K562 (cell line): ENCODE measurements at regions not wholly inside any gene's neighbourhood (a gene's known extent, or its start where the extent isn't known, plus 50 kb on each side); places are given as distances from the start of the nearest gene placed in this dataset.

Source experiments
- ATAC-seq: fragments of 200-7000 bp; cut with Tn5 transposase; 3 replicates; pipeline ENCODE4 v1.9.1; 2020; ENCODE audit warnings: moderate library complexity
- BruUV-seq: library from RNA; stranded (reverse); fragments of 400-500 nt; replicated peaks from 2 replicates; lab custom pipeline; 2021; lab: Mats Ljungman, UMichigan
- CTCF ChIA-PET: fragments of 300-600 bp; formaldehyde crosslinking; extraction: SDS; loops from one replicate; lab custom pipeline; 2021; ENCODE audit warnings: low intra/inter-chr PET ratio; lab: Yijun Ruan, JAX
- POLR2A ChIA-PET: fragments of 300-600, 350-650 bp; sonication (Branson Sonifier 250); formaldehyde crosslinking; extraction: SDS; loops from one replicate; lab custom pipeline; 2021; ENCODE audit warnings: antibody characterized with exemption, inconsistent platforms; lab: Yijun Ruan, JAX
- DNase-seq, 4 experiments: peaks; one replicate each; pipeline versions ENCODE4 v3.0.0 to v3.0.0-alpha.2; 2011 to 2018; ENCODE audit warnings: low spot score in 3 of 4, mixed read lengths in 3 of 4; ENCODE audit errors: extremely low read depth in 1 of 4
- FAIRE-seq: peaks from 2 replicates; lab custom pipeline; 2011; peaks lifted over from hg19 to GRCh38; lab: Jason Lieb, UNC
- H2AFZ ChIP-seq: 2 replicates; pipeline ENCODE4 v1.6.0; 2011; ENCODE audit warnings: low read depth, low read length, control low read depth, inconsistent platforms
- H3K27ac ChIP-seq: fragments of 200-600 bp; 3 replicates; pipeline ENCODE4 v1.8.0; 2011; ENCODE audit warnings: low read depth, mild to moderate bottlenecking, control low read depth, inconsistent platforms, low read length, moderate library complexity, mixed read lengths; ENCODE audit errors: extremely low read depth
- H3K27me3 ChIP-seq, 2 experiments: fragments of 300-600 bp in 1 of 2; 2 replicates in 1 of 2; 3 replicates in 1 of 2; pipeline versions ENCODE4 v1.6.0 to v1.8.0; 2011; ENCODE audit warnings: inconsistent platforms in 2 of 2, low read length in 2 of 2, mild to moderate bottlenecking in 1 of 2, mixed read lengths in 1 of 2, moderate library complexity in 1 of 2; ENCODE audit not compliant: control insufficient read depth in 2 of 2, insufficient read depth in 2 of 2
- H3K36me3 ChIP-seq: fragments of 300-600 bp; 3 replicates; pipeline ENCODE4 v1.8.0; 2011; ENCODE audit warnings: mild to moderate bottlenecking, low read length, inconsistent platforms; ENCODE audit not compliant: control insufficient read depth, insufficient read depth
- H3K4me1 ChIP-seq, 2 experiments: fragments of 200-600 bp in 1 of 2; replicated peaks in 1 of 2; 2 replicates in 1 of 2; 3 replicates in 1 of 2; pipeline versions ENCODE4 v1.5.1 to v1.8.0; 2011; ENCODE audit warnings: inconsistent platforms in 2 of 2, low read length in 2 of 2, mild to moderate bottlenecking in 1 of 2, mixed read lengths in 1 of 2, moderate library complexity in 1 of 2; ENCODE audit not compliant: control insufficient read depth in 2 of 2, insufficient read depth in 2 of 2
- H3K4me2 ChIP-seq: 2 replicates; pipeline ENCODE4 v1.6.1; 2011; ENCODE audit warnings: low read length, control low read depth, inconsistent platforms, mixed read lengths; ENCODE audit not compliant: insufficient read depth
- H3K4me3 ChIP-seq: fragments of 200-600 bp; sonication (generic), shearing (Covaris generic); 2 replicates; pipeline ENCODE4 v1.5.1; 2016; ENCODE audit warnings: control low read depth, inconsistent platforms
- H3K79me2 ChIP-seq: fragments of 200-600 bp; 3 replicates; pipeline ENCODE4 v1.8.0; 2011; ENCODE audit warnings: low read length, inconsistent platforms; ENCODE audit not compliant: control insufficient read depth, insufficient read depth
- H3K9ac ChIP-seq, 2 experiments: 2 replicates each; pipeline versions ENCODE4 v1.6.0 to v1.6.1; 2011; ENCODE audit warnings: low read depth in 2 of 2, low read length in 2 of 2, control low read depth in 1 of 2, inconsistent platforms in 1 of 2, mild to moderate bottlenecking in 1 of 2, mixed read lengths in 1 of 2; ENCODE audit not compliant: insufficient read depth in 1 of 2
- H3K9me1 ChIP-seq: one replicate; pipeline ENCODE4 v1.6.0; 2011; ENCODE audit warnings: inconsistent platforms, mild to moderate bottlenecking, low read length, moderate library complexity; ENCODE audit not compliant: control insufficient read depth, insufficient read depth
- H3K9me3 ChIP-seq: replicated peaks from 2 replicates; pipeline ENCODE4 v1.5.1; 2011; ENCODE audit warnings: low read depth, low read length, inconsistent platforms; ENCODE audit not compliant: control insufficient read depth, insufficient read depth
- H4K20me1 ChIP-seq: replicated peaks from 2 replicates; pipeline ENCODE4 v1.6.1; 2011; ENCODE audit warnings: low read length, inconsistent platforms, mixed read lengths; ENCODE audit not compliant: control insufficient read depth, insufficient read depth
- CREM ChIP-seq: IDR thresholded peaks from 2 replicates; pipeline ENCODE4 v1.6.1; 2014; ENCODE audit warnings: antibody characterized with exemption, low read depth
- CTBP1 ChIP-seq: fragments of 450-650 bp; IDR thresholded peaks from 2 replicates; pipeline ENCODE4 v1.6.1; 2016; ENCODE audit warnings: borderline replicate concordance
- FOS ChIP-seq: IDR thresholded peaks from 3 replicates; pipeline ENCODE4 v1.6.1; 2011; ENCODE audit not compliant: insufficient read length; ENCODE audit errors: extremely low read depth
- HDAC3 ChIP-seq: fragments of 450-650 bp; IDR thresholded peaks from 2 replicates; pipeline ENCODE4 v1.6.1; 2018; ENCODE audit warnings: borderline replicate concordance, mild to moderate bottlenecking, moderate library complexity; ENCODE audit not compliant: partially characterized antibody
- HNRNPK ChIP-seq: fragments of 200-400 bp; formaldehyde crosslinking; IDR thresholded peaks from one replicate; pipeline ENCODE4 v1.6.1; 2018; ENCODE audit warnings: mild to moderate bottlenecking, low read depth, low read length; ENCODE audit not compliant: poor library complexity, severe bottlenecking
- KAT8 ChIP-seq: fragments of 450-650 bp; IDR thresholded peaks from 2 replicates; pipeline ENCODE4 v1.6.1; 2016; ENCODE audit warnings: low read depth, mild to moderate bottlenecking
- LEF1 ChIP-seq: fragments of 450-650 bp; IDR thresholded peaks from 2 replicates; pipeline ENCODE4 v1.6.1; 2016; ENCODE audit warnings: mild to moderate bottlenecking
- MAFF ChIP-seq: IDR thresholded peaks from 2 replicates; pipeline ENCODE4 v1.6.1; 2012; ENCODE audit warnings: low read length, improper control_type of control experiment
- NCOR1 ChIP-seq: fragments of 450-650 bp; IDR thresholded peaks from 2 replicates; pipeline ENCODE4 v1.6.1; 2016; ENCODE audit warnings: mild to moderate bottlenecking, moderate library complexity
- NR1H2 ChIP-seq: sonication (generic); formaldehyde crosslinking; IDR thresholded peaks from 2 replicates; pipeline ENCODE4 v1.4.0; 2020; ENCODE audit warnings: mild to moderate bottlenecking, missing genetic modification reagents
- SIN3B ChIP-seq: fragments of 450-650 bp; IDR thresholded peaks from 2 replicates; pipeline ENCODE4 v1.6.1; 2017; ENCODE audit warnings: low read depth, mild to moderate bottlenecking, moderate library complexity
- YY1 ChIP-seq, 3 experiments: IDR thresholded peaks; 2 replicates each; pipeline ENCODE4 v1.6.1; 2011; ENCODE audit warnings: low read length in 2 of 3, mild to moderate bottlenecking in 2 of 3, moderate library complexity in 2 of 3, borderline replicate concordance in 1 of 3, control low read depth in 1 of 3, low read depth in 1 of 3; ENCODE audit not compliant: insufficient read depth in 3 of 3, insufficient replicate concordance in 2 of 3, control insufficient read depth in 1 of 3, insufficient read length in 1 of 3; ENCODE audit errors: extremely low read depth in 1 of 3
- ZNF408 ChIP-seq: fragments of 250-450 bp; sonication (Bioruptor Pico); IDR thresholded peaks from 2 replicates; pipeline ENCODE4 v1.4.0; 2020; ENCODE audit warnings: low read depth, mild to moderate bottlenecking, moderate library complexity
- WGBS: fragments of 100-300 bp; shearing (Covaris generic); methylation state at CpG from one replicate; pipeline ENCODE4 v1.1.6; 2016; ENCODE audit warnings: low coverage, mixed read lengths; ENCODE audit not compliant: insufficient coverage; ENCODE audit errors: missing lambda C conversion rate; 5-methylcytosine and 5-hydroxymethylcytosine counted together
- in situ Hi-C: fragments of 300-500 bp; cut with MboI; formaldehyde crosslinking; loops from 4 replicates; pipeline ENCODE4 v1.15.0; 2018; ENCODE audit warnings: inconsistent platforms, mixed read lengths
- intact Hi-C: fragments of 100-400 bp; cut with micrococcal nuclease; formaldehyde crosslinking; loops from 2 replicates; pipeline ENCODE4 v1.14.2; 2022
- TF ChIP-seq, protein P1 (sequence below): fragments of 250-450 bp; sonication (Bioruptor Pico); IDR thresholded peaks from 2 replicates; pipeline ENCODE4 v1.9.0; 2021; ENCODE audit warnings: mild to moderate bottlenecking
- TF ChIP-seq, protein P2 (sequence below): IDR thresholded peaks from 3 replicates; pipeline ENCODE4 v1.6.1; 2011; ENCODE audit warnings: borderline replicate concordance, mild to moderate bottlenecking; ENCODE audit not compliant: insufficient read length, insufficient read depth
- TF ChIP-seq, protein P3 (sequence below): fragments of 250-450 bp; sonication (Bioruptor Pico); IDR thresholded peaks from 2 replicates; pipeline ENCODE4 v1.4.0; 2020; ENCODE audit warnings: mild to moderate bottlenecking, moderate library complexity, borderline replicate concordance

- no peak for TF ChIP-seq CTBP1
- no peak for TF ChIP-seq CREM
These were observed 236.8 kb downstream of the TLE3 start (continued) for GRCh38 chr15:69860921-69861320.

GRCh38 chr15:69861331-69862171 lies 236.2 kb downstream of the TLE3 start:
- Histone ChIP-seq H4K20me1 (no peaks in the 10 kb centered on the region; the same call in 1 of the 2 replicates), H3K9me3 (no peaks in the 10 kb centered on the region), H3K4me3 (no peak overlapping the region), H2AFZ (no peak overlapping the region), H3K9me1 (no peaks in the 10 kb centered on the region), H3K27me3 (peaks cover 0 to 7% of the 10 kb centered on the region in 2 experiments; a peak in 3 of 5 replicates), H3K4me2 (no peak overlapping the region), H3K9ac (no peak overlapping the region), H3K36me3 (no peaks in the 10 kb centered on the region), H3K27ac (no peak overlapping the region), H3K4me1 (no peaks in the 10 kb centered on the region), H3K79me2 (no peaks in the 10 kb centered on the region)
- no peak for DNase-seq
- FAIRE-seq, result no peak
- in situ Hi-C loops (no loop called here), intact Hi-C loops (no loop called here)
- no TSS peak for BruUV-seq
- WGBS, result under 1% methylated on average over 8 of the region's 8 CpGs
- CTCF ChIA-PET, result no interaction called here
- ATAC-seq, result no peak
- POLR2A ChIA-PET, result interaction anchor here (0.6 to 1.0 kb wide), 3 partner anchors 11 to 938 kb away, joined by 3 to 4 read pairs (median 4); no protein-coding TSS in a partner anchor
- TF ChIP-seq HNRNPK, result no peak
- TF ChIP-seq KAT8, result no peak
- TF ChIP-seq, protein P1, sequence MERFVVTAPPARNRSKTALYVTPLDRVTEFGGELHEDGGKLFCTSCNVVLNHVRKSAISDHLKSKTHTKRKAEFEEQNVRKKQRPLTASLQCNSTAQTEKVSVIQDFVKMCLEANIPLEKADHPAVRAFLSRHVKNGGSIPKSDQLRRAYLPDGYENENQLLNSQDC, result no peak
- TF ChIP-seq, protein P2, sequence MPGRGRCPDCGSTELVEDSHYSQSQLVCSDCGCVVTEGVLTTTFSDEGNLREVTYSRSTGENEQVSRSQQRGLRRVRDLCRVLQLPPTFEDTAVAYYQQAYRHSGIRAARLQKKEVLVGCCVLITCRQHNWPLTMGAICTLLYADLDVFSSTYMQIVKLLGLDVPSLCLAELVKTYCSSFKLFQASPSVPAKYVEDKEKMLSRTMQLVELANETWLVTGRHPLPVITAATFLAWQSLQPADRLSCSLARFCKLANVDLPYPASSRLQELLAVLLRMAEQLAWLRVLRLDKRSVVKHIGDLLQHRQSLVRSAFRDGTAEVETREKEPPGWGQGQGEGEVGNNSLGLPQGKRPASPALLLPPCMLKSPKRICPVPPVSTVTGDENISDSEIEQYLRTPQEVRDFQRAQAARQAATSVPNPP, result no peak
- TF ChIP-seq SIN3B, result no peak
- TF ChIP-seq LEF1, result no peak
- TF ChIP-seq HDAC3, result no peak
- TF ChIP-seq, protein P3, sequence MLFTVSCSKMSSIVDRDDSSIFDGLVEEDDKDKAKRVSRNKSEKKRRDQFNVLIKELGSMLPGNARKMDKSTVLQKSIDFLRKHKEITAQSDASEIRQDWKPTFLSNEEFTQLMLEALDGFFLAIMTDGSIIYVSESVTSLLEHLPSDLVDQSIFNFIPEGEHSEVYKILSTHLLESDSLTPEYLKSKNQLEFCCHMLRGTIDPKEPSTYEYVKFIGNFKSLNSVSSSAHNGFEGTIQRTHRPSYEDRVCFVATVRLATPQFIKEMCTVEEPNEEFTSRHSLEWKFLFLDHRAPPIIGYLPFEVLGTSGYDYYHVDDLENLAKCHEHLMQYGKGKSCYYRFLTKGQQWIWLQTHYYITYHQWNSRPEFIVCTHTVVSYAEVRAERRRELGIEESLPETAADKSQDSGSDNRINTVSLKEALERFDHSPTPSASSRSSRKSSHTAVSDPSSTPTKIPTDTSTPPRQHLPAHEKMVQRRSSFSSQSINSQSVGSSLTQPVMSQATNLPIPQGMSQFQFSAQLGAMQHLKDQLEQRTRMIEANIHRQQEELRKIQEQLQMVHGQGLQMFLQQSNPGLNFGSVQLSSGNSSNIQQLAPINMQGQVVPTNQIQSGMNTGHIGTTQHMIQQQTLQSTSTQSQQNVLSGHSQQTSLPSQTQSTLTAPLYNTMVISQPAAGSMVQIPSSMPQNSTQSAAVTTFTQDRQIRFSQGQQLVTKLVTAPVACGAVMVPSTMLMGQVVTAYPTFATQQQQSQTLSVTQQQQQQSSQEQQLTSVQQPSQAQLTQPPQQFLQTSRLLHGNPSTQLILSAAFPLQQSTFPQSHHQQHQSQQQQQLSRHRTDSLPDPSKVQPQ (CRISPR knock-in tag), result no peak
- TF ChIP-seq FOS, result no peak
- TF ChIP-seq YY1 (IDR thresholded peaks at IDR 0.05; ENCODE audit: borderline replicate concordance in 1 of 3, control insufficient read depth in 1 of 3, extremely low read depth in 1 of 3, insufficient read depth in 3 of 3, insufficient read length in 1 of 3, insufficient replicate concordance in 2 of 3, low read depth in 1 of 3, low read length in 2 of 3), result no peak
- no peak for TF ChIP-seq ZNF408
- TF ChIP-seq MAFF, result no peak
- no peak for TF ChIP-seq NR1H2 (CRISPR knock-in tag)
- no peak for TF ChIP-seq NCOR1
